Activated T-helper 2 cell treated with anti-CD3 and anti-CD28 coated beads, Interferon-gamma antibody, Interleukin-2, Interleukin-4, amounts not matched to agents 10 μg/mL and 5 μg/mL and 100 μg/mL, durations not matched to agents 14 hours and 24 hours and 36 hours (primary cell): ENCODE measurements at regions not wholly inside any gene's neighbourhood (a gene's known extent, or its start where the extent isn't known, plus 50 kb on each side); places are given as distances from the start of the nearest gene placed in this dataset.
"Not testable (repeated sequence)": the region's sequence is repeated elsewhere in the genome, so short reads cannot be mapped to it uniquely, and the experiment has no call there.

ENCODE experiments used
- DNase-seq: peaks from one replicate; pipeline ENCODE4 v3.0.0; 2021; ENCODE audit warnings: low spot score
- H3K27ac Mint-ChIP-seq: one replicate; pipeline ENCODE4 v1.8.0; 2021; ENCODE audit warnings: mixed read lengths
- H3K27me3 Mint-ChIP-seq: one replicate; pipeline ENCODE4 v1.8.0; 2021; ENCODE audit warnings: low read depth, mixed read lengths
- H3K36me3 Mint-ChIP-seq: one replicate; pipeline ENCODE4 v1.8.0; 2021; ENCODE audit warnings: low read depth, mixed read lengths
- H3K4me1 Mint-ChIP-seq: one replicate; pipeline ENCODE4 v1.8.0; 2021; ENCODE audit warnings: low read depth, mixed read lengths
- H3K4me3 Mint-ChIP-seq: one replicate; pipeline ENCODE4 v1.8.0; 2021; ENCODE audit warnings: low read depth, mild to moderate bottlenecking, moderate library complexity, mixed read lengths
- H3K9me3 Mint-ChIP-seq: one replicate; pipeline ENCODE4 v1.8.0; 2021; ENCODE audit warnings: mixed read lengths
- intact Hi-C: fragments of 100-400 bp; cut with micrococcal nuclease; formaldehyde crosslinking; loops from one replicate; pipeline ENCODE4 v1.15.1; 2023

DNA sequence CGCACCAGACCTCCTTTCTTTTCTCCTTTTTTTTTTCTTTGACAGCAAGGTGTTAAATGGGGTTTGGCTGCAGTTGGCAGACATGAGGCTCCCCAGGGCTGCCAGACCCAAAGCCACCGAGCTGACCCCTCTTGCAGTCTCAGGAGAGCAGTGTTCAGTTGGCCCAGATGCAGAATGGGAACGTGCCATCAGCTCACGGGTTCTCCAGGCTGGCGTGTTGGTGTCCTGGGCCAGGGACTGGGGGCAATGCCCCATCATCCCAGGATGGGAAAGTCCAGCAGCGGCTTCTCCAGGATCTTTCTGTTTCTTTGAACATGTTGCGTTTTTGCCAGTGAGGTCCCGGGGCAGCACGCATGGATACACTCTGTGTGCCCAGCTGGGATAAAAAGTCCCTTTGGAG is 114.6 kb upstream of the KCTD7 start:
- H3K4me3 Mint-ChIP-seq, result no peak overlapping the region
- H3K36me3 Mint-ChIP-seq, result no peaks in the 10 kb centered on the region
- intact Hi-C loops, result no loop called here
- H3K9me3 Mint-ChIP-seq, result no peaks in the 10 kb centered on the region
- H3K4me1 Mint-ChIP-seq, result no peaks in the 10 kb centered on the region
- no peaks in the 10 kb centered on the region for H3K27me3 Mint-ChIP-seq
- DNase-seq, result no peak
- no peak overlapping the region for H3K27ac Mint-ChIP-seq

- no peak overlapping the region for H3K4me3 Mint-ChIP-seq
- no peak for DNase-seq
- H3K4me1 Mint-ChIP-seq, result no peaks in the 10 kb centered on the region
- no peaks in the 10 kb centered on the region for H3K9me3 Mint-ChIP-seq
- no peaks in the 10 kb centered on the region for H3K36me3 Mint-ChIP-seq
- intact Hi-C loops, result no loop called here
- H3K27ac Mint-ChIP-seq, result no peak overlapping the region
- no peaks in the 10 kb centered on the region for H3K27me3 Mint-ChIP-seq
Measured at GRCh38 chr7:66517212-66517909, 111.3 kb upstream of the KCTD7 start.

DNA sequence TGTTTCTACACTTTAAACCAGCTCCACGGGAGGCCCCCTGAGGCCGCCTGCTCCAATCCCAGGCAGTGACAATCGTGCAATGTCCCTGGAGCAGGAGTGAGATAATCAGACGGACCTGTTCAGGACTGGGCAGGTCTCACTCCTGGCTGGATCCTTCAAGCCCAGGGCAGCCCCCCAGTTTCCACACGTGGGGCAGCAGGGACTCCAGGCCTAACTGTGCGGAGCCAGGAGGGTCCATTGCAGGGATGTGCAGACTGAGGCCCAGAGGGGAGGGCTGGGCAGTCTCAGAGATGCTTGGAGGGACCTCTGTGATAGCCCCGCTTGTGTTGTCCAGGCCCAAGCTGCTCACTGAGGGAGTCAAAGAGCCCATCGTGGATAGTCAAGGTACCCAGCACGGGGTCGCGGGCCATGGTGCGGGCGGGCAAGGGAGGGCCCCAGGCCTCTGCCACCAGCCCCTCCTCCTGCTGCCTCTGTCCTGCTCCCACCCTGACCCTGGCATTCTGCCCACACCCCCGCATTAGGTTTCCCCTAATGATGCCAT is 110.5 kb upstream of the KCTD7 start:
- DNase-seq, result no peak
- H3K9me3 Mint-ChIP-seq, result no peaks in the 10 kb centered on the region
- no peak overlapping the region for H3K4me3 Mint-ChIP-seq
- H3K27ac Mint-ChIP-seq, result no peak overlapping the region
- intact Hi-C loops, result no loop called here
- no peaks in the 10 kb centered on the region for H3K36me3 Mint-ChIP-seq
- no peaks in the 10 kb centered on the region for H3K4me1 Mint-ChIP-seq
- H3K27me3 Mint-ChIP-seq, result no peaks in the 10 kb centered on the region

- no peaks in the 10 kb centered on the region for H3K4me1 Mint-ChIP-seq
- H3K4me3 Mint-ChIP-seq, result no peak overlapping the region
- no peak overlapping the region for H3K27ac Mint-ChIP-seq
- intact Hi-C loops, result no loop called here
- H3K36me3 Mint-ChIP-seq, result no peaks in the 10 kb centered on the region
- no peaks in the 10 kb centered on the region for H3K9me3 Mint-ChIP-seq
- DNase-seq, result no peak
- H3K27me3 Mint-ChIP-seq, result no peaks in the 10 kb centered on the region
Measured at GRCh38 chr7:66521675-66522074, 107.0 kb upstream of the KCTD7 start.

DNA sequence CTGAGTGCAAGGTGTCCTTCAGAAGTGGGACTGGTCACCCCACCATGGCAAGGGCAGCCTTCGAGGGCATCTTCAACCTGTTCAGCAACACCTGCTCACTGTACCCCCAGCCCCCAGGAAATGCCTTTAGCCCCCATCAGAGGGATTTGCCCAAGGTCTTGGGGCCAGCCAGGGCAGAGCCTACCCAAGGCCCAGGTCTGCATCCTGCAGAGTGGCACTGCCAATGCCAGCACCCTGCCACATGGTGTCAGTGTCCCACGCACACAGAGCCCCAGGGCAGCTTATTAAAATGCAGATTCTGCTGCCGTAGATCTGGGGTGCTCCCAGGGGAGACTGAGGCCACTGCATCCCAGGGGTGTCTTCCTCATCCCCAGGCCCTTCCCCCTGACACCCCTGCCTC is 106.2 kb upstream of the KCTD7 start:
- DNase-seq, result no peak
- Mint-ChIP-seq H3K36me3 (no peaks in the 10 kb centered on the region), H3K9me3 (no peaks in the 10 kb centered on the region), H3K27me3 (no peaks in the 10 kb centered on the region), H3K4me3 (no peak overlapping the region), H3K27ac (no peak overlapping the region), H3K4me1 (no peaks in the 10 kb centered on the region)
- intact Hi-C loops, result no loop called here

DNA sequence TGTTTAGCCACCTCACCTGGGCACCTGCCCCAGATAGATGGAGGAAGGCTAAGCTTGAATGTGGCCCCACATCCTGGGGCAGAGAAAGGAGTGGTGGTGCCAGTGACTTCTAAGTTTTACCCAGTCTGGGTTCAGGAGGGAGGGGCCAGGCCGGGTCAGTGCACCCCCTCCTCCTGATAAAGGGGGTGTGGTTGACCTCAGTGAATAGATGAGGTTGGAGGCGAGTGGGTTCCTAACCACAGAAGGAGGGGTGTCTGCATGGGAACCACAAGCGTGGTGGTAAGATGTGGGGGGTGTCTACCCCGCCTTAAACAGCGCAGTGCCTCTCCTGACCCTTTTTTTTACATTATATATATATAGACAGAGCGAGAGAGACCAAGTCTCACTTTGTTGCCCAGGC is 105.3 kb upstream of the KCTD7 start:
- Mint-ChIP-seq H3K4me1 (no peaks in the 10 kb centered on the region), H3K27me3 (no peaks in the 10 kb centered on the region), H3K27ac (no peak overlapping the region)

DNA sequence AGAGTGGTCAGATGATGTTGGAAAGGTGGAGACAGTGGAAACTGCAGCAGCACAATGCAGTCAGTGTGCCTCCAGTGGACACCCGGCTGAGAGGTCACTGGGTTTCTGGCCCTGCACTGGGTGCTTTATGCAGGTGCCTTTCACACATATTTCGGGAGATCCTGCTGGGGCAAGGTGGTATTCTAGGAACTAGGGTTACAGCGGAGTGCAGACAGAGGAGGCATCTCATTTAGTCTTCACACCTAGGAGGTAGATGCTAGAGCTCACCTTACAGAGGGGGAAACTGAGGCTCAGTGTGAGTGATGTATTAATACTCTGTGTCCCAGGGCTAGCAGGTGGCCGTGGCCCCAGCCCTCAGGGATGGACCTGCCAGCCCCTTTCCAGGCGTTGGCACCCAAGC is 103.9 kb upstream of the KCTD7 start:
- Mint-ChIP-seq H3K9me3 (no peaks in the 10 kb centered on the region), H3K4me1 (no peaks in the 10 kb centered on the region), H3K4me3 (no peak overlapping the region), H3K36me3 (no peaks in the 10 kb centered on the region), H3K27me3 (no peaks in the 10 kb centered on the region), H3K27ac (no peak overlapping the region)
- no peak for DNase-seq
- intact Hi-C loops, result no loop called here

More for the DNA sequence above, 105.3 kb upstream of the KCTD7 start:
- Mint-ChIP-seq H3K9me3 (no peaks in the 10 kb centered on the region), H3K4me3 (no peak overlapping the region), H3K36me3 (no peaks in the 10 kb centered on the region)
- intact Hi-C loops, result no loop called here
- DNase-seq, result no peak

GRCh38 chr7:66526782-66527181 is 101.9 kb upstream of the KCTD7 start:
- H3K27ac Mint-ChIP-seq, H3K4me3 Mint-ChIP-seq, H3K27me3 Mint-ChIP-seq: not testable (repeated sequence)

GRCh38 chr7:66528652-66529051 is 100.0 kb upstream of the KCTD7 start:
- intact Hi-C loops, result no loop called here
- Mint-ChIP-seq H3K4me3 (no peak overlapping the region), H3K9me3 (no peaks in the 10 kb centered on the region), H3K27me3 (no peaks in the 10 kb centered on the region), H3K4me1 (no peaks in the 10 kb centered on the region), H3K36me3 (peaks cover 2% of the 10 kb centered on the region), H3K27ac (no peak overlapping the region)
- DNase-seq, result no peak

More at GRCh38 chr7:66526782-66527181, 101.9 kb upstream of the KCTD7 start:
- DNase-seq, H3K36me3 Mint-ChIP-seq, H3K4me1 Mint-ChIP-seq, H3K9me3 Mint-ChIP-seq, intact Hi-C loops: not testable (repeated sequence)

- Mint-ChIP-seq H3K27ac (no peak overlapping the region), H3K4me1 (no peaks in the 10 kb centered on the region), H3K36me3 (peaks cover 2% of the 10 kb centered on the region), H3K4me3 (no peak overlapping the region), H3K27me3 (no peaks in the 10 kb centered on the region), H3K9me3 (no peaks in the 10 kb centered on the region)
- intact Hi-C loops, result no loop called here
- no peak for DNase-seq
Measured at GRCh38 chr7:66529883-66530610, 98.6 kb upstream of the KCTD7 start.

GRCh38 chr7:66535414-66536329 is 93.0 kb upstream of the KCTD7 start:
- peaks cover 2% of the 10 kb centered on the region for H3K36me3 Mint-ChIP-seq
- H3K4me1 Mint-ChIP-seq, result no peaks in the 10 kb centered on the region
- no peaks in the 10 kb centered on the region for H3K9me3 Mint-ChIP-seq
- DNase-seq, result no peak
- intact Hi-C loops, result no loop called here
- no peaks in the 10 kb centered on the region for H3K27me3 Mint-ChIP-seq
- no peak overlapping the region for H3K27ac Mint-ChIP-seq
- H3K4me3 Mint-ChIP-seq, result no peak overlapping the region

DNA sequence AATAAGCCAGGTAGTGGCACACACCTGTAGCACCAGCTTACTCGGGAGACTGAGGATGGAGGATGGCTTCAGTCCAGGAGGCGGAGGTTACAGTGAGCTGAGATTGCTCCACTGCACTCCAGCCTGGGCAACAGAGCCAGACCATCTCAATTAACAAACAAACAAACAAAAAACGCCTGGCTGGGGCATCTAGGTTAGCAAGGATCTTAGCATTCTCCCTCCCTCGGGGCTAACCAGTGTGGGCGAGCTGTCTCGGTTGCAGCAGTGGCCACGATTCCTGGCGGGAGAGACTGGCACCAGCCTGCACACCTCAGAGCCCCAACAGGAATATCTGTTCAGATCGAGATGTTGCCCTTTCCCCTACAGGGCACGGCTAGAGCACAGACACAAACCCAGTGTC is 91.3 kb upstream of the KCTD7 start:
- no peaks in the 10 kb centered on the region for H3K9me3 Mint-ChIP-seq
- peaks cover 4% of the 10 kb centered on the region for H3K36me3 Mint-ChIP-seq
- H3K27ac Mint-ChIP-seq, result no peak overlapping the region
- H3K27me3 Mint-ChIP-seq, result no peaks in the 10 kb centered on the region
- no peak overlapping the region for H3K4me3 Mint-ChIP-seq
- no peak for DNase-seq
- intact Hi-C loops, result no loop called here
- H3K4me1 Mint-ChIP-seq, result no peaks in the 10 kb centered on the region
